ENCODE measurements at regions not wholly inside any gene's neighbourhood (a gene's known extent, or its start where the extent isn't known, plus 50 kb on each side); places are given as distances from the start of the nearest gene placed in this dataset.
"Not testable (repeated sequence)": the region's sequence is repeated elsewhere in the genome, so short reads cannot be mapped to it uniquely, and the experiment has no call there.

GRCh38 chr14:70269582-70269981, 80.8 kb upstream of the SLC8A3 start:
- DNase-seq (ENCODE audit: low read depth in 2 of 3, low spot score in 2 of 3), result no peak

DNA sequence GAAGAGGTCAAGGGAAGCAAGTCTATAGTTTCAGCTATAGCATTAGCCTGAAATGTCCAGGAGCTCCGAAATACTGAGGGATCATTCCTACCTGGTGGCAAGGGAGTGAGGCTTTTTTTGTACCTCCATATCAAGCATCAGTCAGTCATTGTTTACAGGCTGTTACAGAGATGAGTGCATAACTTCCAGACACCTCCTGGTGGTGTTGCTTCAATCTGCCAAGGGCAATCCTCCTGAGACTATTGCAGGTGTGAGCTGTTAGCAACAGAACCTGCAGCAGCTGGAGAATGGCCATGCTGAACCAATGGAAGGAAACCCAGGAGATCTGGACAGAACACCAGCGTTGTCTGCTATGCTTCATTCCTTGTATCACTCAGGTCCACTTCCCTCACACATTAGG, 80.0 kb upstream of the SLC8A3 start:
- no peak for DNase-seq (ENCODE audit: low read depth in 2 of 3, low spot score in 2 of 3)

- no peak for DNase-seq (ENCODE audit: low read depth in 2 of 3, low spot score in 2 of 3)
Measured at GRCh38 chr14:70266157-70266556, 77.4 kb upstream of the SLC8A3 start.

DNA sequence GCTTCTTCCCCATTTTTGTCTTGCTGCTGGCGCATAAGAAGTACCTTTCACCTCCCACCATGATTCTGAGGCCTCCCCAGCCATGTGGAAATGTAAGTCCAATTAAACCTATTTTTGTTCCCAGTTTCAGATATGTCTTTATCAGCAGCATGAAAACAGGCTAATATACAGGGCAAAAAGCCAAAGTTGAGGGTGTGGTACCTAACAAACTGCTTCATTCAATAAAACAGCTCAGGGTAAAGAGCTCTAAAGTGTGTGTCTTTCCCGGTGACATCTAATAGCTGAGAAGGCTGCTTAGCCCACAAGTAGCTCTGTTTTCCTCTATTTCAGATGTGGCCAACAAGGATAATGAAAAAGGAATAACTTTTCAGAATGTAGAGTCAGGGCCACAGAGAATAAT, 76.7 kb upstream of the SLC8A3 start:
- no peak for DNase-seq (ENCODE audit: low read depth in 2 of 3, low spot score in 2 of 3)

- no peak for DNase-seq (ENCODE audit: low read depth in 2 of 3, low spot score in 2 of 3)
Measured at GRCh38 chr14:70259420-70259819, 70.7 kb upstream of the SLC8A3 start.

DNA sequence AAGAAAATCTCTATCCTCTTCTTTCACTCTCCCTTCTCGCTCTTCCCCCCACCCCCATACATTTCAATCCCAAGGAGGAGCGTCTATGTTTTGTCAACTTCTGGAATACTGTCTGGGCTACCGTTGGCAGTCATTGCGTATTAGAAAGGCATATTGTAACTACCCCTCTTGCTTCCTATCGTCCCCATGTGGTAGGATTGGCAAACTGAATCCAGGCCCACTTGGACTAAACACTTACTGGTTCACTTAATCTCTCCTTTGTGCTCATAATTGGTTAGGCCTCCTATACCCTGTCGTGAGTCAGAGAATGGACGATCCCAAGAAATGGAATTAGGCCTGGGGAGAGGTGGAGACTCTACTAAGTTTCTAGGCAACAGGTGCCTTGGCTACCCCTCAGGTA, 68.8 kb upstream of the SLC8A3 start:
- no peak for DNase-seq (ENCODE audit: low read depth in 2 of 3, low spot score in 2 of 3)

DNA sequence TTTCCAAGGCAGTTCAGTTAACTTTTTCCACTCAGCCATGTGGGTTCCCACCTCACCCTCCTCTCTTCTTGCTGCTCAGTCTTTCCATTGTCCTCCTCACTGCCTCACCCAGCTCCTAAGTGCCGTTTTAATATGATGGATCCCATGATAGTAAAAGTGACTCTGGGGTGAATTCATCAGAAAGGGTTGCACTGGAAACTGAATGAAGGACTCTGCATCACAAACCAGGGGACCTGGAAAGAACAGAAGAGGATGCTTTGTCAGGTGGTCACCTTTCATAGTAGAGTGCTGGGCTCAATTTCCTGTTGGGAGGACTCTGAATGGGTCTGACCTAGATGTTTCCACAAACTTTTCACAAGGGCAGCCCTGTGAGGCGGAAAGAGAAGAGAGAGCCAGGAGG, 67.8 kb upstream of the SLC8A3 start:
- no peak for DNase-seq (ENCODE audit: low read depth in 2 of 3, low spot score in 2 of 3)

DNA sequence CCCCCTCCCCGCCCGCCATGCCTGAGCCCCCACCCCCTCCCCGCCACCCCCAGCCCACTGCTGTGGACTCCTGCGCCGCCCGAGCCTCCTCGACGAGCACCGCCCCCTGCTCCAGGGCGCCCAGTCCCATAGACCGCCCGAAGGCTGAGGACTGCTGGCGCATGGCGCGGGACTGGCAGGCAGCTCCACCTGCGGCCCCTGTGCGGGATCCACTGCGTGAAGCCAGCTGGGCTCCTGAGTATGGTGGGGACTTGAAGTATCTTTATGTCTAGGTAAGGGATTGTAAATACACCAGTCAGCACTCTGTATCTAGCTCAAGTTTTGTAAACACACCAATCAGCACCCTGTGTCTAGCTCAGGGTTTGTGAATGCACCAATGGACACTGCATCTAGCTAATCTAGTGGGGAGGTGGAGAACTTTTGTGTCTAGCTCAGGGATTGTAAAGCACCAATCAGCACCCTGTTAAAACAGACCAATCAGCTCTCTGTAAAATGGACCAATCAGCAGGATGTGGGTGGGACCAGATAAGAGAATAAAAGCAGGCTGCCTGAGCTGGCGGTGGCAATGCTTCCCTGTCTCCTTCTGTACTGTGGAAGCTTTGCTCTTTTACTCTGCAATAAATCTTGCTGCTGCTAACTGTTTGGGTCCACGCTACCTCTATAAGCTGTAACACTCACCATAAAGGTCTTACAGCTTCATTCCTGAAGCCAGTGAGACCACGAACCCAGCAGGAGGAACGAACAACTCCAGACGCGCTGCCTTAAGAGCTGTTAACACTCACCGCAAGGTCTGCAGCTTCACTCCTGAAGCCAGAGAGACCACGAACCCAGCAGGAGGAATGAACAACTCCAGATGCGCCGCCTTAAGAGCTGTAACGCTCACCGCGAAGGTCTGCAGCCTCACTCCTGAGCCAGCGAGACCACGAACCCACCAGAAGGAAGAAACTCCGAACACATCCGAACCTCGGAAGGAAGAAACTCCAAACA, 66.6 kb upstream of the SLC8A3 start:
- peak in 1 of 3 experiments; percentile 2 for DNase-seq (ENCODE audit: low read depth in 2 of 3, low spot score in 2 of 3)

- DNase-seq (ENCODE audit: low read depth in 2 of 3, low spot score in 2 of 3), result no peak
Measured at GRCh38 chr14:70254476-70254961, 65.8 kb upstream of the SLC8A3 start.

DNA sequence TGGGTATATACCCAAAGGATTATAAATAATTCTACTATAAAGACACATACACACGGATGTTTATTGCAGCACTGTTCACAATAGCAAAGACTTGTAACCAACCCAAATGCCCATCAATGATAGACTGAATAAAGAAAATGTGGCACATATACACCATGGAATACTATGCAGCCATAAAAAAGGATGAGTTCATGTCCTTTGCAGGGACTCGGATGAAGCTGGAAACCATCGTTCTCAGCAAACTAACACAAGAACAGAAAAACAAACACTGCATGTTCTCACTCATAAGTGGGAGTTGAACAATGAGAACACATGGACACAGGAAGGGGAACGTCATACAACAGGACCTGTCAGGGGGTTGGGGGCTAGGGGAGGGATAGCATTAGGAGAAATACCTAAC, 64.8 kb upstream of the SLC8A3 start:
- DNase-seq (ENCODE audit: low read depth in 2 of 3, low spot score in 2 of 3), result not testable (repeated sequence)

- DNase-seq (ENCODE audit: low read depth in 2 of 3, low spot score in 2 of 3), result no peak
Measured at GRCh38 chr14:70245026-70245425, 56.3 kb upstream of the SLC8A3 start.

- no peak for DNase-seq (ENCODE audit: low read depth in 2 of 3, low spot score in 2 of 3)
Measured at GRCh38 chr14:70239802-70240201, 51.1 kb upstream of the SLC8A3 start.

- not testable (repeated sequence) for DNase-seq (ENCODE audit: low read depth in 2 of 3, low spot score in 2 of 3)
Measured at GRCh38 chr14:70238635-70239034, 49.9 kb upstream of the SLC8A3 start.
